Ishikawa (cell line): ENCODE measurements at regions not wholly inside any gene's neighbourhood (a gene's known extent, or its start where the extent isn't known, plus 50 kb on each side); places are given as distances from the start of the nearest gene placed in this dataset.

Experiments used
- EP300 ChIP-seq: IDR thresholded peaks from 2 replicates; pipeline ENCODE4 v1.6.1; 2012; ENCODE audit warnings: borderline replicate concordance
- FOXM1 ChIP-seq: IDR thresholded peaks from 2 replicates; pipeline ENCODE4 v1.6.1; 2012; ENCODE audit warnings: low read depth, borderline replicate concordance
- TAF1 ChIP-seq: IDR thresholded peaks from 2 replicates; pipeline ENCODE4 v1.6.1; 2012; ENCODE audit warnings: low read depth, mild to moderate bottlenecking
- TF ChIP-seq, protein P1 (sequence below): IDR thresholded peaks from 2 replicates; pipeline ENCODE4 v1.6.1; 2012; ENCODE audit warnings: low read depth, mild to moderate bottlenecking

GRCh38 chr3:146851665-146852064 lies 246.5 kb upstream of the PLSCR5 start:
- TF ChIP-seq TAF1, result no peak
- TF ChIP-seq EP300, result no peak
- TF ChIP-seq FOXM1, result no peak
- TF ChIP-seq, protein P1, sequence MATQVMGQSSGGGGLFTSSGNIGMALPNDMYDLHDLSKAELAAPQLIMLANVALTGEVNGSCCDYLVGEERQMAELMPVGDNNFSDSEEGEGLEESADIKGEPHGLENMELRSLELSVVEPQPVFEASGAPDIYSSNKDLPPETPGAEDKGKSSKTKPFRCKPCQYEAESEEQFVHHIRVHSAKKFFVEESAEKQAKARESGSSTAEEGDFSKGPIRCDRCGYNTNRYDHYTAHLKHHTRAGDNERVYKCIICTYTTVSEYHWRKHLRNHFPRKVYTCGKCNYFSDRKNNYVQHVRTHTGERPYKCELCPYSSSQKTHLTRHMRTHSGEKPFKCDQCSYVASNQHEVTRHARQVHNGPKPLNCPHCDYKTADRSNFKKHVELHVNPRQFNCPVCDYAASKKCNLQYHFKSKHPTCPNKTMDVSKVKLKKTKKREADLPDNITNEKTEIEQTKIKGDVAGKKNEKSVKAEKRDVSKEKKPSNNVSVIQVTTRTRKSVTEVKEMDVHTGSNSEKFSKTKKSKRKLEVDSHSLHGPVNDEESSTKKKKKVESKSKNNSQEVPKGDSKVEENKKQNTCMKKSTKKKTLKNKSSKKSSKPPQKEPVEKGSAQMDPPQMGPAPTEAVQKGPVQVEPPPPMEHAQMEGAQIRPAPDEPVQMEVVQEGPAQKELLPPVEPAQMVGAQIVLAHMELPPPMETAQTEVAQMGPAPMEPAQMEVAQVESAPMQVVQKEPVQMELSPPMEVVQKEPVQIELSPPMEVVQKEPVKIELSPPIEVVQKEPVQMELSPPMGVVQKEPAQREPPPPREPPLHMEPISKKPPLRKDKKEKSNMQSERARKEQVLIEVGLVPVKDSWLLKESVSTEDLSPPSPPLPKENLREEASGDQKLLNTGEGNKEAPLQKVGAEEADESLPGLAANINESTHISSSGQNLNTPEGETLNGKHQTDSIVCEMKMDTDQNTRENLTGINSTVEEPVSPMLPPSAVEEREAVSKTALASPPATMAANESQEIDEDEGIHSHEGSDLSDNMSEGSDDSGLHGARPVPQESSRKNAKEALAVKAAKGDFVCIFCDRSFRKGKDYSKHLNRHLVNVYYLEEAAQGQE, result no peak
